IPS-NIHi11 (cell line): ENCODE measurements at regions not wholly inside any gene's neighbourhood (a gene's known extent, or its start where the extent isn't known, plus 50 kb on each side); places are given as distances from the start of the nearest gene placed in this dataset.

Source experiments
- DNase-seq: peaks from one replicate; pipeline ENCODE4 v3.0.0; 2012; ENCODE audit warnings: mixed read lengths, low spot score

DNA sequence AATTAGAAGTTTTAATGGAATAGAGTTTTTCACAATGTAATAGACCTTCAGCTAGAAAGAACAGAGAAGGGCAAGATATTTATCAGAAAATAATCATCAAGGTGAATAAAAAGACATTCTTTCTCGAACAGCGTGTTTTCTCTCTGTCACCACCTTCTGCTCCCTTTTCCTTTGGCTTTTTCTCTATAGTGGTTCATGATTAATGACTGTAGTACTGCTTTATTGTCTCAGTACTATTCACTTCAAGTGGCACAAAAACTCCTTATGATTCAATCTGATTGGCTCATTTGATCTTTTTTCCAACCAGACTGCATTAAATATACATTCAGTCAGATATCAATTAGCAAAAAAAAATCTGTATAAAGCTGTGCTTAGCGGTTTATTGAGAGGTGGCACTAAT, 516.0 kb downstream of the OTOL1 start:
- DNase-seq, result no peak

DNA sequence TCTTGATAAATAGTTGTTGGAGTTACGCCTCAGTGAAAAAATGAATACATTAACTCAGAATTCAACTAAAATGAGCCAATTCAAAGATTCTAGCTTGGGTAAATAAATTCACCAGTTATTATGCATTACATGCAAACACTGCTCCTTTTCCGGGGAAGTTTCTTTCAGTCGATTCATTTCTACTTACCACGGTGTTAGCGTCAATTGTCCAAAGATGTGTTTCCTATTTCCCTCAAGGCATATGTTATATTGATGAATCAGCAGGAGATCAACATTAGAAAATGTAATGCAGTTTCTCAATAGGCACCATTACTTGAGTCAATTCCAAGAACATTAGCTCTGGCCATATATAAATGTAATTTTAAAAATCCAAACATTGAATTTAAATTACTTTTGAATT, 517.7 kb downstream of the OTOL1 start:
- DNase-seq, result no peak

DNA sequence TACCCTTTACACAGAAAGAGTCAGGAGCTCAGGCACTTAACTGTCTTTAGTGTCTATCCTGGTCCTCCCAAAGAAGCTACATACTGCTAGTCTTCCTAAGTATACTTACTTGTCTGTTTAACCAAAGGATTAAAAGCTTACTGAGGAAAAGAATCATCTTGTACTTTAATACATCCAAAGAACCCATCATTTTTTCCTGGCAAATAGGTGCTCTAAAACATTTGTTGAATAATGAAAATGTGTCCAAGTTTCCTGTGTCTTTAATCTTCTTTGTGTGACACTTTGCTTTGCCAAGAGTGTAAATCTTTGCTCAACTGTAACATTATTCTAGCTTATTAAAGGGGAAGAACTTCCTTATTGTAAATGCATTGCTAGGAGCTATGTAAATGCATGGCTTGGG, 519.2 kb downstream of the OTOL1 start:
- DNase-seq, result no peak

DNA sequence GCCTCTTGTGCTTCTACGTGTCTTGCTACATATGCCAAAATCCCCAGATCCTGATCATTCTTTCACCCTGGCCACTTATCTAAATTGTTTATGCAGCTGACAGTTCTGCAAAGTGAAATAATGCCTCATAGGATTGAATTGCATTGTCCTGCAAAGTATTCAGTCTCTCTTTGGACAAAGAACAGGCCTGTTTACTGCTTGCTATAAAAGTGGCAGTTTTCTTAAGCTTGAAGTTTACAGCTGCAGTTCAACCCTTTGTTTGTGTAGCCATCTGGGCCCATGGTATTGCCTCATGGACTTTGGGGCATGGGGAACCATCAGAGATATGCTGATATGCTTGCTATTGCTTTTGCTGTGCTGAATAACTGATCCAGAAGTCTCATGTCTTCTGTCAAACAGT, 523.2 kb downstream of the OTOL1 start:
- DNase-seq, result no peak

DNA sequence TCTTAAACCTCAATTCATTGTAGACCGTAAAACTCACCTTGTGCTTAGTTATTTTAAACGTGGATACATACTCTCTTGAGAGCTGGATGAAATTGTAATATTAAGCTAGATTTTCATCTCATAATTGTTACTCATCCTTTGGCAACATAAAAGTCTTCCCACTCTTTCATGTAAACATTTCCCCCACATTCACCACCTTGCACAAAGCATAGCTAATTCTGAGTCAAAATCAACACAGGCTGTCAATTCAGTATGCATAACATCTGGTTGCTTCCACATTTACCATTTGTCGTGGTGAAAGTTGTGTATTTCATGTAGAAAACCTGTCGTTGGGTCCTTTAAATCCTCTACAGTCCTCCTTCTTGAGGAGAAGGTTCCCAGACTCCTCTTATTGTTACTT, 524.6 kb downstream of the OTOL1 start:
- no peak for DNase-seq

DNA sequence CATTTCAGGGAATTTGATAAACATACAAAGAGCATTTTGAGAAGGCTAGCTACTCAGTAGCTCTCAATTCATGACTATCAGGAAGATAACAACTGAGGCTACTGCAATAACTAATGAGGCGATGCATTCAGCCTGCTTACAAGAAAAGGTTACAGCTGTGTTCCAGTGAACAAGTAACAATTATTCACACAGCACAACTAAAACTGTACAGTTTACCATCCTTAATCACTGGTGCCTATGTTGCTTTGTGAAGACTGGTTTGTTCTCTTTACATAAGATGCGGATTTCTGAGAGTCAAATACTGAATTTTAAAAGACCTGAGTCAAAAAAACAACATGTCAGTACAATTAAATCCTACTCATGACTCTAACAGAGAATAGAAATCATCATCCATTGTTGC, 526.3 kb downstream of the OTOL1 start:
- no peak for DNase-seq

DNA sequence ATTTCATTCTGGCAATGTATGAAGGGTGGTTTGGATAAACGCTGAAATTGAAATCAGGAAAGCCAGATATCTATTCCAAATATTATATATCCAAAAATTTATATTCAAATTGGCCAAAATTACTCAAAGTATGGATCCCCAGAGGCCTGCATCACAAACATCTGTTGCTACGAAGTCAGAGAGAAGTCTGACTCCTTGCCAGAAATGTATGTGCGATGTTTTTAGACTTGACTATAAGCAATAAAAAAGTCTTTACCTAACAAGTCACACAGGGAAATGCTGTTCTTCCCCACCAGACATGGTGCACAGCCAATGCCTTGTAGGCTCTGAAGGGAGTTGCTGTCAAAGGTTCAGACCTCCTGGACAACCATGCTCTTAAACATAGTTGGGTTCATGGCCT, 533.1 kb downstream of the OTOL1 start:
- DNase-seq, result no peak

DNA sequence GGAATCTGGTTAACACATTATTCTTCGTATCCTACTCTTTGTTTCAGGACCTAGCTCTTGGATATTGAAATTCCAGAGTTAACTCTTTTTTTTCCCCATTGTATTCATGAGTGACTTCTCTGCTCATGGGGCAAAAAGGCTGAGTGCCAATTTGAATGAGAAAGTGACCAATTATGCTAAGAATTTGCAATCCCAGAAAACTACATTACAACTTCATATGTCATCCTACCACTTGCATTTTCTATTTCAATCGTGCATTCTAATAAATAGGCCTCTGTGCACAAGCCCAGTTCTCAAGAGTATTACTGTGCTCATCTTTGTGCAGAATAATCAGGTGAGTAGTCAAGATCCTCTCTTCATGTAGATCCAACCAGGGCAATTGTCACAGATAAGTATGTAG, 537.8 kb downstream of the OTOL1 start:
- DNase-seq, result no peak

DNA sequence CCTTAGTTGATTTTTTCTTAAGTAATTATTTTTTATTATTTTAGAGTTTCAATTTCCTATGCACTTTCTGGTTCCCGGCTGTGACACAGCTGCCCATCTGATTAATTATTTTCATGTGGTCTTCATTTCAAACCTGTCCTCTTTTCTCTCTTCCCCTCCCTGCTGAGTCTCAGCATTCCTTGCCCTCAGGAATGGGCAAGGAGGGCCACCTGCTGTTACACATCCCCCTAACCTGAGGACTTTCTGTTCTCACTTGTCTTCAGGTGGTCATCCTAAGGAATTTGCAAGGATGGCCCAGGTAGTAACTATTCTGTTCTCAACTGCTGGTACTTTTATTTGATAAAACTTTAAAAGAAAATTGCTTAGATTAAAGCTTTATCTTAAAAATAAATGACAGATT, 545.0 kb downstream of the OTOL1 start:
- DNase-seq, result peak; percentile 19

DNA sequence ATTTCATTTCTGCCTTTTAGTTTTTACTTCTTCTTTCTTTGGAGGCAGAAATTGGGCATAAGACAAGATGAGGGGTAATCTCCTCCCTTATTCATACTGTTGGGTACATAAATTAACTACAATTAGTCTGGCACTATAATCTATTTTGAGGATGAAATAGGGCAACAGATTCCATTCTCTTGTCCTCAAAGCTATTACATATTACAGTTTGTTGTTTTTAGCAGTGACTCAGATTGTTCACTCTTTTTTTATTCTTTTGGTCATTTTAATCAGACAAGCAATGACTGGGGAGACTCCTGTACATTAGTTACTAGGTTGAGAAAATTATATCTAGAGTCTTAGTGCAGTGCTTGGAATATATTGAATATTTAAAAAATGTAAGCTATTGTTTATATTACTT, 556.0 kb downstream of the OTOL1 start:
- no peak for DNase-seq

DNA sequence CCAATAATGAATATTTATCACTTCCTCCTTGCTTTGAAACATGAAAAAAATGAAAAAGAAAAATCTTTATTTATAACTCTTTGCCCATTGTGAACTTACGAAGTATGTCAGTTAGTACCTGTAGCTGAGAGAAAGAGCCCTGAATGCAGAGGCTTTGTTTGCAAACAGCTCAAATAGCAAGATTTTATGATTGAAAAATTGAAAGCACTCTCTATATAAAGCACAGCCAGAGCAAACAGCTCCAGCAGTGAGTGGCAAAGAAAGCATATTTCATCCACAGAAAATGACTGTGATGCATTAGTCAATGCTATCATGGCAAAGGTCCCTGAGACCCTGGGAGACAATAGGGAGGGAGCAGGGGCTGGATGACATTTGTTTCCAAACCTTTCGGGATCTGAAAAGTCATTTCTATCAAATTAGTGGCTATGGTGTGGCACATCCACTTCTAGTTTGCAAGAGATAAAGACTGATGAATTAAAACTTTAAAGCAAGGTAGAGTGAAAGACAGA, 576.1 kb downstream of the OTOL1 start:
- no peak for DNase-seq

DNA sequence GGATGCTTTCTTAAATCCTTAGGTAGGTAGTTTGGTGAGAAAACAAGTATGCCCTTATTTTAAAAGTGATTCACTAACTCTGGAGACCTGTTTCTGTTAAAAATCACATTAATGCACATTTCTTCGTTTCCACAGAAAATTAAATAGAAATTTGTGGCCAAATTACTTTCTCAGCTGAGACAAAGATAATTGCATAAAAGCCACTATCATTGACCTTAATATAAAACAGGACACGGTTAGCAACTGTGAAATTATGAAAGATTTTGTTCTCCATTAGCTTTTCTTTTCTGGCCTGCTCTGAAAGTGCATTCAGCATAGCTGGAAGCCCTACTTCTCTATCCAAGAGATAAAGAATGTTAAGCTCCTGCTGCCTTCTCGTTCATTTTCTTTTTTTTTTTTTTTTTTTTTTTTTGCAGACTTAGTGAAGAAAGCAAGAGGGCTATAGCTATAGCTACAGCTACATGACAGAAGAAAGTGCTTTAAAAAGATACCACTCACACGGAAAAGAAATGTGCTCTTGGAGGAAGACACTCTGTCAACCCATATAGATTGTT, 576.9 kb downstream of the OTOL1 start:
- DNase-seq, result no peak

DNA sequence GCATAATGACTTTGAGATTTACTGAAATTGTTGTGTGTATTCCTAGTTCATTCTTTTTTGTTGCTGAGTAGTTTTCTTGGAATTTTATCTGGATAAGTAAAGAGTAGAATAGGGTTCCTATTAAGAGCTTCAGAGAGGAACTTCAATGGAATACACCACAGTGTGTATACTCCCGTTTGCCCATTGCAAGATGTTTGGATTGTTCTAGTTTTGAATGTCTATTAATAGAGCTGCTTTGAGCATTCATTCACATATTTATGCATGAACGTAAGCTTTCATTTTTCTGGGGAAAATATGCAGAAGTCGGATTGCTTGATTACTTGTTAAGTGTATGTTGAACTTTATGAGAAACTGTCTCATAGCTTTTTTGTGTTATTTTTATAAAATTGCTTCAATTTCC, 580.5 kb downstream of the OTOL1 start:
- no peak for DNase-seq

DNA sequence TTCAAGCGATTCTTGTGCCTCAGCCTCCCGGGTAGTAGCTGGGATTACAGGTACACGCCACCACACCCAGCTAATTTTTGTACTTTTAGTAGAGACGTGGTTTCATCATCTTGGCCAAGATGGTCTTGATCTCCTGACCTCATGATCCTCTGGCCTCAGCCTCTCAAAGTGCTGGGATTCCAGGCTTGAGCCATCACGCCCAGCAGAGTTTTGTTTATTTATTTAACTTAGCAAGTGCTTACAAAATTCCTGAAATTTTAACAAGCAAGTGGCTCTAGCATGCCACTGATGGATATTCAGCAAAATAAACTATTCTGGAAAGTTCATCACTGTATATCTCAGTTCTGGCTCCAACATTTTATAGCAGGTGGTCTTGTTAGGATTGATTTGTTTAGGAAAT, 585.9 kb downstream of the OTOL1 start:
- DNase-seq, result no peak

DNA sequence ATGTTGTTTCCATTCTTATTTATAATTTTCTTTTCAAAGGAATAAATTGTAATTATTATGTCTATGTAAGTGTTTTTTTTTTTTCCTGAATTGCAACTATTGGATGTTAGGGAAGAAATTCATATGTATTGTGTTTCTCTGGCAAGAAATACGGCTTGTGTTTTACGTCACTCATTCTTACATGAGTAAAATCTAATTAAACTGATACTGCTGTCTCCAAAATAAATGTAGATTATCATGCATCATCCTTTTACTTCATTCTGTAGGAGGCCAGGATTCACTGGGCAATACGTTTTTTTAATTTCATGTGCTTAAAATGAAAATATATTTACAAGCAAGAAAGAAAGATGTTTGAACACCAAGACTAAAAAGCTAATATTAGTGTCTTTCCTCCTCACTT, 590.8 kb downstream of the OTOL1 start:
- no peak for DNase-seq

DNA sequence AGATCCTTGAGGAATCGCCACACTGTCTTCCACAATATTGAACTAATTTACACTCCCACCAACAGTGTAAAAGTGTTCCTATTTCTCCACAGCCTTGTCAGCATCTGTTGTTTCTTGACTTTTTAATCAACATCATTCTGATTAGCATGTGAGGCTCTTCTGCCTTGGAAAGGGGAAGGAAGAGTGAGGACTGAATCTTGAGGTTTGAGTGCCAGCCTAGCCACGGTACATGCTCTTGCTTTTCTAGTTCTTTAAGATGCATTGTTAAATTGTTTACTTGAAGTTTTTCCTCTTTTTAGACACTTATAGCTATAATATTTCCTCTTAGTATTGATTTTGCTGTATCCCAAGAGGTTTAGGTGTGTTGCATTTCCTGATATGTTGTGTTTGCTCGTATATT, 596.1 kb downstream of the OTOL1 start:
- DNase-seq, result no peak

DNA sequence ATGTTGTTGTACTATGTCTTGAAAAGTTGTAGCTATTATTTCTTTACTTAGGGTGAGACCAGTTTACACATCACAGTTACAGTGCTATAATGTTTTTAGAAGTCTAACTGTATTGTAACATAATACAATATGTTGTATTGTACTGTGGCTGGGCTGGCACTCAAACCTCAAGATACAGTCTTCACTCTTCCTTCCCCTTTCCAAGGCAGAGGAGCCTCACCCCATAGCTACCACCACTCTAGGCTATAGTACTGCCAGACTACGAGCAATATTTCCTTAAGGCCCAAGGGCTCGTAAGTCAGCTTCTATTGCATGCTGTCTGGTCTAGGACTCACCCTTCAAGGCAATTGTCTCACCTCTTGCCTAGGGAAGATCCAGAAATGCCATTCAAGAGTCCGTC, 597.7 kb downstream of the OTOL1 start:
- no peak for DNase-seq

DNA sequence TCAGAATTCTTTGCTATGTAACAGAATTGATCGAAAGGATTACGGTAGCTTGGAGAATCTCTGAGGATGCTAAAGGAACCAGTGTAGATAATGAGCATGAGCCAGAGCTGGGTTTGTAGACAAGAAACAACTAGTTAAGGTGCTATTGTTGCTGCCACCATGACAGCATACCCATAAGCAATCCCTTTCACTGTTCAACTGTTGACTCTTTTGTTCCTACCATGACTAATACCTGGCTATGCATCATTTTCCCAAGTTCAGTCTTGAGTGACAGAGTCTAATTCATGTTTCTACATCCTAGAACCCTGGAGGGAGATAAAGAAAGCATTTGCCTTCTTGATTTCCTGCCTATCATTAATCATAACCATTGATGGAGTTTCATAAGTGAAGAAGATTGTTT, 600.3 kb downstream of the OTOL1 start:
- no peak for DNase-seq

DNA sequence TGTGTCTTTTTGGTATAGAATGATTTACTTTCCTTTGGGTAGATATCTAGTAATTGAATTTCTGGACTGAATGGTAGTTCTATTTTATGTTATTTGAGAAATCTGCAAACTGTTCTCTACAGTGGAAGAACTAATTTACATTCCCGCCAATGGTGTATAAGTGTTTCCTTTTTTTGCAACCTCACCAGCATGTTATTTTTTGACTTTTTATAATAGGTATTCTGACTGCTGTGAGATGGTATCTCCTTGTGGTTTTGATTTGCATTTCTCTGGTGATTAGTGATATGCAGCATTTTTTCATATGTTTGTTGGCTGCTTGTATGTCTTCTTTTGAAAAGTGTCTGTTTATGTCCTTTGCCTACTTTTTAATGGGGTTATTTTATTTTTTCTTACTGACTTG, 607.2 kb downstream of the OTOL1 start:
- DNase-seq, result no peak

DNA sequence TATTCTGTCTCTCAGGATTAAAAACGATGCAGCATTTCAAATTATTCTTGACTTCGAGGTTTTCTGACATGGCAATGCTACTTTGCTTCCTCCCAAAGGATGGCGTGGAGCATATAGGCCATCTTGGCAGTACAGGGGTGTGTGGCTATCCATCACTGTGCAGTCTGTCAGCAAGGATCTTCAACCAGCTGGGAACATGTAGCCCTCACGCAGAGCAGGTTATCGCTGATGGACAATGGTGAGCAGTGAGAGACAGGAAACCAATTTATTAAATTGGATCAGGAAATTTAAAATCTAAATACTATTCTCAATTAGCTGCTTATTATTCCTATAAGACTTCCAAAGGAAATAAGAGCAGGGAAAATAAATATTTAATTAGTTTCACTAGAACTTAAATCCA, 615.3 kb downstream of the OTOL1 start:
- no peak for DNase-seq

DNA sequence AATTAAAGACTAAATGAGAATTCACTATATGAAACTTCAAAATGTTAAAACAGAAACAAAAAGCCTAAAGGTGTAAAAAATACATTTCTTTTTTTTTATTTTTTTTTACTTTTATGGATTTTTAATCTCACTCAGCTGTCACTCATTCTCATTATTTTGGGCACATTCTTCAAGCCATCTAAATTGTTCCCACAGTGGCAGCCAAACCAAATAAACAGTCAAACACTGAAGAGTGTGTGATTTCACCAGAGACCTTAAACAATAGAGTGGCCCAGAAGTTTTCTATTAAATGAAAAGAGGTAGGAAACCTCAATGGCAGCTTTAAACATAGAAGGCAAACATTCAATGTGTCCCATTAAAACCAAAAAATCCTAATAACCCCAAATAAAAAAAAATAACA, 616.1 kb downstream of the OTOL1 start:
- DNase-seq, result no peak

DNA sequence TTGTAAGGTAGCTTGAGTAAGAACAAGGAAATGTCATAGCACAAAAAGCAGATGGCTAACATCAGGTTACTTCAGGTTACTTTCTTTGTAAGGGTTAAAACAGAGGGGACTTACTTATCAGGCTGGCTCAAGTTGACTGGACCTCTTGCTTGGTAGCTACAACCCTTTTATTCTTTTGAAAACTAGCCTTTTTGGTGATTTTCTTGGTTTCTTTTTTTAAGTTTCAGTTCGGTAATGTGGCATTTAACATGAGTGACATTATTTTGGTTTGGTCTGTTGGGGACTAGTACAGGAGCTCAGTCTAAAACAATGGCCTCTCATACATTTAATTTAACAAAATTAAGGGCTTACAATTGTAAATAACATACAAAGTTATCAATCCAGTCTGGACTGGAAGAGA, 621.4 kb downstream of the OTOL1 start:
- DNase-seq, result no peak

DNA sequence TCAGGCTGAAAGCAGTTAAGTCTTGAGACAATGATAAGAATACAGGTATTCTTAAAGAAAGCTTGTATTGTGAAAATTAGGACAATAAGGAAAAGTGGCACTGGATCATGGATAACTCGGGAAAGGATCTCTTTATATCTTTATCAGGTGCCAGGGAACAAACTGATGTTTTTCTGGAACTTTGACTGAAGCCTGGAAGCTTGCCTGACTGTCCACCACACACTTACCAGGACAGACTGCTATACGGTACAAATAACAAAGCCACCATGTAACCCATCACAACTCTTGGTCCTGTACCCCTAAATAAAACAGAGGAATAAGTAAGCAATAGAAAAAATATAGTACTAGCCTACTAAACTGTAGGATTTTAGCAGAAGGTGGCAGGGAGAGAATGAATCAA, 623.0 kb downstream of the OTOL1 start:
- DNase-seq, result no peak

DNA sequence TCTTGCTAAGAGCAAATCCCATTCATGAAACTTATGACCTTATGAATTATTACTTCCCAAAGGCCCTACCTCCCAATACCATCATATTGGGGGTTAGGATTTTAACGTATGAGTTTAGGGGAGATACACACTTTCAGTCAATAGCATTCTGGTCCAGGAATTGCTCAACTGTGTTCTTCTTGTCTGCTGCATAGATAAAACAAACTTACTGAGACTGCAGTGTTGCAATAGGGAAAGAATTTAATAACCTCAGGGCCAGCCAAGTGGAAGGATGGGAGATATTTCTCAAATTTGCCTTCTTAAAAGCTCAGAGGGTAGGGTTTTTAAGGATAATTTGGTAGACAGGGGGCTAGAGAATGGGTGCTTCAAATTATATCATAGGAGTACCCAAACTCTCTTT, 625.8 kb downstream of the OTOL1 start:
- no peak for DNase-seq

DNA sequence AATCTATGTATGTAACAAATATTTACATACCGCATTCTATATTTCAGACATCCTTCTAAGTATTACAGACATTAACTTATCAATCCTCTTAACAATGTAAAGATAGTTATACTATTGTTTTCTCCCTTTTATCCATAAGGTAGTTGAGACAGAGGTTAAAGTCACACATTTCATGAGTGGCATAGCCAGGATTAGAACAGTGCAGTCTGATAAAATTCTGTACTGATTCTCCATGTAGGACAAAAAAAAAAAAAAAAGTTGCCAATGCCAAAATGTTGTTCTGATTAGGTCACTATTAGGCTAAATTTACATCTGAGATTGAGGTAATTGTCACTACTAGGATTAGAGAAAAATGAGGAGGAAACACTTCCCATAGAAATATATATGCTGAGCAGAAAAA, 629.2 kb downstream of the OTOL1 start:
- DNase-seq, result no peak
